Neural crest cell (in vitro differentiated cells): ENCODE measurements at regions not wholly inside any gene's neighbourhood (a gene's known extent, or its start where the extent isn't known, plus 50 kb on each side); places are given as distances from the start of the nearest gene placed in this dataset.
A peak's percentile ranks its signal among the peaks of the same experiment; 100 is the strongest.

Source experiments
- DNase-seq: peaks from one replicate; pipeline ENCODE4 v3.0.0; 2021; ENCODE audit warnings: low read depth, mixed read lengths, low spot score
- H3K27ac Mint-ChIP-seq: one replicate; pipeline ENCODE4 v1.8.0; 2021; ENCODE audit warnings: mild to moderate bottlenecking, mixed read lengths; ENCODE audit not compliant: unreplicated experiment
- H3K27me3 Mint-ChIP-seq: 2 replicates; pipeline ENCODE4 v1.8.0; 2021; ENCODE audit warnings: low read depth, mild to moderate bottlenecking, mixed read lengths
- H3K36me3 Mint-ChIP-seq: 2 replicates; pipeline ENCODE4 v1.8.0; 2021; ENCODE audit warnings: low read depth, mild to moderate bottlenecking, mixed read lengths
- H3K4me1 Mint-ChIP-seq: 2 replicates; pipeline ENCODE4 v1.8.0; 2021; ENCODE audit warnings: mixed read lengths
- H3K4me3 Mint-ChIP-seq: one replicate; pipeline ENCODE4 v1.8.0; 2021; ENCODE audit warnings: mild to moderate bottlenecking, mixed read lengths
- H3K9me3 Mint-ChIP-seq: 2 replicates; pipeline ENCODE4 v1.8.0; 2021; ENCODE audit warnings: mixed read lengths
- TF ChIP-seq, protein P1 (sequence below): fragments of 200-600 bp; sonication (generic); conservative IDR thresholded peaks from 2 replicates; pipeline ENCODE4 v1.5.0; 2021; ENCODE audit warnings: antibody characterized with exemption, mild to moderate bottlenecking

- TF ChIP-seq, protein P1, sequence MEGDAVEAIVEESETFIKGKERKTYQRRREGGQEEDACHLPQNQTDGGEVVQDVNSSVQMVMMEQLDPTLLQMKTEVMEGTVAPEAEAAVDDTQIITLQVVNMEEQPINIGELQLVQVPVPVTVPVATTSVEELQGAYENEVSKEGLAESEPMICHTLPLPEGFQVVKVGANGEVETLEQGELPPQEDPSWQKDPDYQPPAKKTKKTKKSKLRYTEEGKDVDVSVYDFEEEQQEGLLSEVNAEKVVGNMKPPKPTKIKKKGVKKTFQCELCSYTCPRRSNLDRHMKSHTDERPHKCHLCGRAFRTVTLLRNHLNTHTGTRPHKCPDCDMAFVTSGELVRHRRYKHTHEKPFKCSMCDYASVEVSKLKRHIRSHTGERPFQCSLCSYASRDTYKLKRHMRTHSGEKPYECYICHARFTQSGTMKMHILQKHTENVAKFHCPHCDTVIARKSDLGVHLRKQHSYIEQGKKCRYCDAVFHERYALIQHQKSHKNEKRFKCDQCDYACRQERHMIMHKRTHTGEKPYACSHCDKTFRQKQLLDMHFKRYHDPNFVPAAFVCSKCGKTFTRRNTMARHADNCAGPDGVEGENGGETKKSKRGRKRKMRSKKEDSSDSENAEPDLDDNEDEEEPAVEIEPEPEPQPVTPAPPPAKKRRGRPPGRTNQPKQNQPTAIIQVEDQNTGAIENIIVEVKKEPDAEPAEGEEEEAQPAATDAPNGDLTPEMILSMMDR = peak; percentile 72
- Mint-ChIP-seq H3K27me3 (peaks cover 77% of the 10 kb centered on the region), H3K9me3 (no peaks in the 10 kb centered on the region), H3K4me1 (no peaks in the 10 kb centered on the region), H3K36me3 (no peaks in the 10 kb centered on the region), H3K4me3 (no peak overlapping the region), H3K27ac (no peak overlapping the region)
- DNase-seq = no peak
Observed at GRCh38 chr13:27868641-27869435, 51.0 kb upstream of the PDX1 start.

GRCh38 chr13:27869436-27870095, 50.2 kb upstream of the PDX1 start:
- Mint-ChIP-seq H3K4me1 (no peaks in the 10 kb centered on the region), H3K36me3 (no peaks in the 10 kb centered on the region), H3K27me3 (peaks cover 74% of the 10 kb centered on the region), H3K4me3 (no peak overlapping the region), H3K9me3 (no peaks in the 10 kb centered on the region), H3K27ac (no peak overlapping the region)
- TF ChIP-seq, protein P1 = peak; percentile 37
- DNase-seq = no peak
